ENCODE measurements at regions not wholly inside any gene's neighbourhood (a gene's known extent, or its start where the extent isn't known, plus 50 kb on each side); places are given as distances from the start of the nearest gene placed in this dataset.

DNA sequence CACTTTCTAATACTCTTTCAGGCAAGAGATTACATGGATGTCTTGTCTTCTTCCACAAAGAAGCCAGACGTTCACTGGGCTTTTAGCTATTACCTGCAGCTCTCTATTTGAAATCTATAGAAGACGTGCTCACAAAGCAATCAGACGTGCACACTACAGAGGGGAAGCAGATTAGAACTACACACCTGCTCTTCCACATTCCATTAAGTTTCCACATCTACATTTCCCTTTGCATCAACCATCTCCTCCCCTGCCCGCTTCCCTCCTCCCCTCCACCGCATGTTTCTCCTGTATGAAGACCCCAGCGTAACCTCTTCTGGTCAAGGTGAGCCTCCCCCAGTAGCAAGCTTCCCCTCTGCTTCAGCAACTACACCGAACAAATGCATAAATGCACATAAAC lies 119.8 kb downstream of the DHX15 start:
- TF ChIP-seq POLR2A (IDR thresholded peaks at IDR 0.05), result no peak
- no peak for TF ChIP-seq POLR2AphosphoS5 (IDR thresholded peaks at IDR 0.05)
- TF ChIP-seq, protein P1, sequence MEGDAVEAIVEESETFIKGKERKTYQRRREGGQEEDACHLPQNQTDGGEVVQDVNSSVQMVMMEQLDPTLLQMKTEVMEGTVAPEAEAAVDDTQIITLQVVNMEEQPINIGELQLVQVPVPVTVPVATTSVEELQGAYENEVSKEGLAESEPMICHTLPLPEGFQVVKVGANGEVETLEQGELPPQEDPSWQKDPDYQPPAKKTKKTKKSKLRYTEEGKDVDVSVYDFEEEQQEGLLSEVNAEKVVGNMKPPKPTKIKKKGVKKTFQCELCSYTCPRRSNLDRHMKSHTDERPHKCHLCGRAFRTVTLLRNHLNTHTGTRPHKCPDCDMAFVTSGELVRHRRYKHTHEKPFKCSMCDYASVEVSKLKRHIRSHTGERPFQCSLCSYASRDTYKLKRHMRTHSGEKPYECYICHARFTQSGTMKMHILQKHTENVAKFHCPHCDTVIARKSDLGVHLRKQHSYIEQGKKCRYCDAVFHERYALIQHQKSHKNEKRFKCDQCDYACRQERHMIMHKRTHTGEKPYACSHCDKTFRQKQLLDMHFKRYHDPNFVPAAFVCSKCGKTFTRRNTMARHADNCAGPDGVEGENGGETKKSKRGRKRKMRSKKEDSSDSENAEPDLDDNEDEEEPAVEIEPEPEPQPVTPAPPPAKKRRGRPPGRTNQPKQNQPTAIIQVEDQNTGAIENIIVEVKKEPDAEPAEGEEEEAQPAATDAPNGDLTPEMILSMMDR (IDR thresholded peaks at IDR 0.05), result no peak
- no peak for TF ChIP-seq EP300 (IDR thresholded peaks at IDR 0.05)

All from suprapubic skin (tissue), 4 donors.